ENCODE measurements at regions not wholly inside any gene's neighbourhood (a gene's known extent, or its start where the extent isn't known, plus 50 kb on each side); places are given as distances from the start of the nearest gene placed in this dataset.

- no peaks in the 10 kb centered on the region for H3K27me3 ChIP-seq (ENCODE audit: control insufficient read depth in 1 of 2, insufficient read depth in 2 of 2, low read length in 2 of 2)
- no peaks in the 10 kb centered on the region for H3K36me3 ChIP-seq (ENCODE audit: control insufficient read depth in 1 of 2, insufficient read depth in 2 of 2, low read length in 2 of 2)
- no peaks in the 10 kb centered on the region for H3K4me1 ChIP-seq (ENCODE audit: control insufficient read depth in 1 of 2, insufficient read depth in 2 of 2, low read length in 2 of 2)
Observed at GRCh38 chr18:4582431-4583335, 127.6 kb upstream of the DLGAP1 start.

DNA sequence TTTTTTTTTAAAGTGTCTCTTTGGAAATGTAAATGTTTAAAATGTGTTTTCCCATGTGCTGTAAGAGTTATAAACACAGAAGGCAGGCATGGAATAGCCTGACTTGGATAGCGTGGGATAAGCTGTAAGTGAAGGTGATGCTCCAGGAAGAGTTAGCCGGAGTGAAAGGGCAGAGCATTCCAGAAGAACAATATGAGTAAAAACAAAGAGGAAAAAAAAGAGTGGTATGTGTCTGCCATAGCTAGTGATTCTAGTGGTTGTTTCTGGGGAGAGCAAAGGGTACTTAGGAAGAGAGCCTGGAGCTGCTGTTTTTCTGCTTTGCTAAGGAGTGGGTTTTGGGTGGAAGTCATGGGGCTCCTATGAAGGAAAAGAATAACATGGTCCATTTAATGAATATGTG lies 126.9 kb upstream of the DLGAP1 start:
- Histone ChIP-seq H3K27ac (ENCODE audit: low read depth, low read length) (no peak overlapping the region), H3K4me1 (ENCODE audit: control insufficient read depth in 1 of 2, insufficient read depth in 2 of 2, low read length in 2 of 2) (no peaks in the 10 kb centered on the region), H3K9me3 (ENCODE audit: control insufficient read depth in 1 of 2, low read length in 2 of 2) (peaks cover 12 to 14% of the 10 kb centered on the region in 2 donors), H3K27me3 (ENCODE audit: control insufficient read depth in 1 of 2, insufficient read depth in 2 of 2, low read length in 2 of 2) (no peaks in the 10 kb centered on the region), H3K4me3 (ENCODE audit: low read depth in 1 of 2, low read length in 2 of 2) (no peak overlapping the region), H3K36me3 (ENCODE audit: control insufficient read depth in 1 of 2, insufficient read depth in 2 of 2, low read length in 2 of 2) (no peaks in the 10 kb centered on the region), H3K9ac (ENCODE audit: low read depth in 1 of 2, low read length in 2 of 2) (no peak overlapping the region)

More at GRCh38 chr18:4582431-4583335, 127.6 kb upstream of the DLGAP1 start:
- H3K4me3 ChIP-seq (ENCODE audit: low read depth in 1 of 2, low read length in 2 of 2): no peak overlapping the region
- no peak overlapping the region for H3K27ac ChIP-seq (ENCODE audit: low read depth, low read length)
- H3K9me3 ChIP-seq (ENCODE audit: control insufficient read depth in 1 of 2, low read length in 2 of 2): peaks cover 11 to 12% of the 10 kb centered on the region in 2 donors
- H3K9ac ChIP-seq (ENCODE audit: low read depth in 1 of 2, low read length in 2 of 2): no peak overlapping the region

GRCh38 chr18:4578449-4578848 lies 123.3 kb upstream of the DLGAP1 start:
- H3K4me1 ChIP-seq (ENCODE audit: control insufficient read depth in 1 of 2, insufficient read depth in 2 of 2, low read length in 2 of 2): no peaks in the 10 kb centered on the region
- H3K36me3 ChIP-seq (ENCODE audit: control insufficient read depth in 1 of 2, insufficient read depth in 2 of 2, low read length in 2 of 2): no peaks in the 10 kb centered on the region
- H3K27ac ChIP-seq (ENCODE audit: low read depth, low read length): no peak overlapping the region
- H3K9ac ChIP-seq (ENCODE audit: low read depth in 1 of 2, low read length in 2 of 2): no peak overlapping the region
- H3K27me3 ChIP-seq (ENCODE audit: control insufficient read depth in 1 of 2, insufficient read depth in 2 of 2, low read length in 2 of 2): no peaks in the 10 kb centered on the region
- no peak overlapping the region for H3K4me3 ChIP-seq (ENCODE audit: low read depth in 1 of 2, low read length in 2 of 2)
- peaks cover 23 to 34% of the 10 kb centered on the region in 2 donors for H3K9me3 ChIP-seq (ENCODE audit: control insufficient read depth in 1 of 2, low read length in 2 of 2)

GRCh38 chr18:4573735-4574134 lies 118.6 kb upstream of the DLGAP1 start:
- Histone ChIP-seq H3K4me1 (ENCODE audit: control insufficient read depth in 1 of 2, insufficient read depth in 2 of 2, low read length in 2 of 2) (no peaks in the 10 kb centered on the region), H3K9me3 (ENCODE audit: control insufficient read depth in 1 of 2, low read length in 2 of 2) (peaks cover 28 to 32% of the 10 kb centered on the region in 2 donors), H3K4me3 (ENCODE audit: low read depth in 1 of 2, low read length in 2 of 2) (no peak overlapping the region), H3K36me3 (ENCODE audit: control insufficient read depth in 1 of 2, insufficient read depth in 2 of 2, low read length in 2 of 2) (no peaks in the 10 kb centered on the region), H3K9ac (ENCODE audit: low read depth in 1 of 2, low read length in 2 of 2) (no peak overlapping the region), H3K27ac (ENCODE audit: low read depth, low read length) (no peak overlapping the region), H3K27me3 (ENCODE audit: control insufficient read depth in 1 of 2, insufficient read depth in 2 of 2, low read length in 2 of 2) (no peaks in the 10 kb centered on the region)

GRCh38 chr18:4557502-4557901 lies 102.4 kb upstream of the DLGAP1 start:
- H3K27me3 ChIP-seq (ENCODE audit: control insufficient read depth in 1 of 2, insufficient read depth in 2 of 2, low read length in 2 of 2): no peaks in the 10 kb centered on the region
- H3K9me3 ChIP-seq (ENCODE audit: control insufficient read depth in 1 of 2, low read length in 2 of 2): peaks cover 0 to 4% of the 10 kb centered on the region in 2 donors
- no peak overlapping the region for H3K27ac ChIP-seq (ENCODE audit: low read depth, low read length)
- H3K36me3 ChIP-seq (ENCODE audit: control insufficient read depth in 1 of 2, insufficient read depth in 2 of 2, low read length in 2 of 2): no peaks in the 10 kb centered on the region
- H3K9ac ChIP-seq (ENCODE audit: low read depth in 1 of 2, low read length in 2 of 2): no peak overlapping the region
- H3K4me1 ChIP-seq (ENCODE audit: control insufficient read depth in 1 of 2, insufficient read depth in 2 of 2, low read length in 2 of 2): no peaks in the 10 kb centered on the region
- H3K4me3 ChIP-seq (ENCODE audit: low read depth in 1 of 2, low read length in 2 of 2): no peak overlapping the region

DNA sequence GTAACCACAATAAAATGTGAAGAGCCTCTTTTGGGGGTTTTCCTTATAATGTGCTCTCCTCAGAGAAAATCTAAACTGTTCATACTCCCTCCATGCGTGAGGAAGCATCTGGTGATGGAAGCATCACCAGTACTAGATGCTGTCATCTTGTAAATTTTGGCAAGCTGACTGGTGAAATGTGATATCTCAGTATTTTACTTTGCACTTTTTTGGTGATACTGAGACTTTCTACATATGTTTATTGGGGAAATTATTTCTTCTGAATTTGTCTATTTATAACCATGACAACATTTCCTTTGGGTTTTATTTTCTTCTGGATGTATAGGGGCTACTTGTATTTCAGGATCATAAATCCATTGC lies 95.9 kb upstream of the DLGAP1 start:
- Histone ChIP-seq H3K27ac (ENCODE audit: low read depth, low read length) (no peak overlapping the region), H3K4me3 (ENCODE audit: low read depth in 1 of 2, low read length in 2 of 2) (no peak overlapping the region), H3K4me1 (ENCODE audit: control insufficient read depth in 1 of 2, insufficient read depth in 2 of 2, low read length in 2 of 2) (no peaks in the 10 kb centered on the region), H3K9me3 (ENCODE audit: control insufficient read depth in 1 of 2, low read length in 2 of 2) (peaks cover 0 to 6% of the 10 kb centered on the region in 2 donors), H3K36me3 (ENCODE audit: control insufficient read depth in 1 of 2, insufficient read depth in 2 of 2, low read length in 2 of 2) (no peaks in the 10 kb centered on the region), H3K27me3 (ENCODE audit: control insufficient read depth in 1 of 2, insufficient read depth in 2 of 2, low read length in 2 of 2) (no peaks in the 10 kb centered on the region), H3K9ac (ENCODE audit: low read depth in 1 of 2, low read length in 2 of 2) (no peak overlapping the region)

GRCh38 chr18:4549164-4549872 lies 94.2 kb upstream of the DLGAP1 start:
- no peak overlapping the region for H3K27ac ChIP-seq (ENCODE audit: low read depth, low read length)
- H3K4me1 ChIP-seq (ENCODE audit: control insufficient read depth in 1 of 2, insufficient read depth in 2 of 2, low read length in 2 of 2): no peaks in the 10 kb centered on the region
- H3K9ac ChIP-seq (ENCODE audit: low read depth in 1 of 2, low read length in 2 of 2): no peak overlapping the region
- H3K4me3 ChIP-seq (ENCODE audit: low read depth in 1 of 2, low read length in 2 of 2): no peak overlapping the region
- no peaks in the 10 kb centered on the region for H3K27me3 ChIP-seq (ENCODE audit: control insufficient read depth in 1 of 2, insufficient read depth in 2 of 2, low read length in 2 of 2)
- H3K9me3 ChIP-seq (ENCODE audit: control insufficient read depth in 1 of 2, low read length in 2 of 2): peaks cover 0 to 14% of the 10 kb centered on the region in 2 donors
- H3K36me3 ChIP-seq (ENCODE audit: control insufficient read depth in 1 of 2, insufficient read depth in 2 of 2, low read length in 2 of 2): no peaks in the 10 kb centered on the region

- Histone ChIP-seq H3K4me1 (ENCODE audit: control insufficient read depth in 1 of 2, insufficient read depth in 2 of 2, low read length in 2 of 2) (no peaks in the 10 kb centered on the region), H3K27ac (ENCODE audit: low read depth, low read length) (no peak overlapping the region), H3K27me3 (ENCODE audit: control insufficient read depth in 1 of 2, insufficient read depth in 2 of 2, low read length in 2 of 2) (no peaks in the 10 kb centered on the region), H3K9ac (ENCODE audit: low read depth in 1 of 2, low read length in 2 of 2) (no peak overlapping the region), H3K4me3 (ENCODE audit: low read depth in 1 of 2, low read length in 2 of 2) (no peak overlapping the region), H3K9me3 (ENCODE audit: control insufficient read depth in 1 of 2, low read length in 2 of 2) (peaks cover 0 to 14% of the 10 kb centered on the region in 2 donors), H3K36me3 (ENCODE audit: control insufficient read depth in 1 of 2, insufficient read depth in 2 of 2, low read length in 2 of 2) (no peaks in the 10 kb centered on the region)
Observed at GRCh38 chr18:4547126-4547525, 92.0 kb upstream of the DLGAP1 start.

- no peaks in the 10 kb centered on the region for H3K4me1 ChIP-seq (ENCODE audit: control insufficient read depth in 1 of 2, insufficient read depth in 2 of 2, low read length in 2 of 2)
- no peak overlapping the region for H3K4me3 ChIP-seq (ENCODE audit: low read depth in 1 of 2, low read length in 2 of 2)
- H3K9ac ChIP-seq (ENCODE audit: low read depth in 1 of 2, low read length in 2 of 2): no peak overlapping the region
- H3K27me3 ChIP-seq (ENCODE audit: control insufficient read depth in 1 of 2, insufficient read depth in 2 of 2, low read length in 2 of 2): no peaks in the 10 kb centered on the region
- H3K9me3 ChIP-seq (ENCODE audit: control insufficient read depth in 1 of 2, low read length in 2 of 2): peaks cover 0 to 14% of the 10 kb centered on the region in 2 donors
- no peak overlapping the region for H3K27ac ChIP-seq (ENCODE audit: low read depth, low read length)
- H3K36me3 ChIP-seq (ENCODE audit: control insufficient read depth in 1 of 2, insufficient read depth in 2 of 2, low read length in 2 of 2): no peaks in the 10 kb centered on the region
Observed at GRCh38 chr18:4544142-4544541, 89.0 kb upstream of the DLGAP1 start.

GRCh38 chr18:4543711-4544110 lies 88.6 kb upstream of the DLGAP1 start:
- no peak overlapping the region for H3K27ac ChIP-seq (ENCODE audit: low read depth, low read length)
- H3K27me3 ChIP-seq (ENCODE audit: control insufficient read depth in 1 of 2, insufficient read depth in 2 of 2, low read length in 2 of 2): no peaks in the 10 kb centered on the region
- no peaks in the 10 kb centered on the region for H3K4me1 ChIP-seq (ENCODE audit: control insufficient read depth in 1 of 2, insufficient read depth in 2 of 2, low read length in 2 of 2)
- H3K36me3 ChIP-seq (ENCODE audit: control insufficient read depth in 1 of 2, insufficient read depth in 2 of 2, low read length in 2 of 2): no peaks in the 10 kb centered on the region
- H3K9me3 ChIP-seq (ENCODE audit: control insufficient read depth in 1 of 2, low read length in 2 of 2): peaks cover 0 to 14% of the 10 kb centered on the region in 2 donors
- no peak overlapping the region for H3K9ac ChIP-seq (ENCODE audit: low read depth in 1 of 2, low read length in 2 of 2)
- no peak overlapping the region for H3K4me3 ChIP-seq (ENCODE audit: low read depth in 1 of 2, low read length in 2 of 2)

All from duodenal mucosa (tissue), 2 donors.